Lung (tissue), 11 donors: ENCODE measurements at regions not wholly inside any gene's neighbourhood (a gene's known extent, or its start where the extent isn't known, plus 50 kb on each side); places are given as distances from the start of the nearest gene placed in this dataset.

Experiments
- ATAC-seq: fragments of 200-7000 bp; cut with Tn5 transposase; one replicate; pipeline ENCODE4 v1.9.1; 2020; ENCODE audit warnings: moderate number of reproducible peaks; ENCODE audit not compliant: insufficient read depth, low FRiP score
- DNase-seq, 3 donors: peaks; one replicate each; pipeline ENCODE4 v3.0.0-alpha.2; 2013 to 2017
- H3K27ac ChIP-seq, 2 donors: one replicate each; pipeline ENCODE4 v1.5.1; 2013; ENCODE audit warnings: mild to moderate bottlenecking in 2 of 2, moderate library complexity in 2 of 2, control low read depth in 1 of 2, inconsistent platforms in 1 of 2, low read depth in 1 of 2, low read length in 1 of 2
- H3K27me3 ChIP-seq, 3 donors: one replicate each; pipeline ENCODE4 v1.5.1; 2013; ENCODE audit warnings: low read length in 2 of 3; ENCODE audit not compliant: control insufficient read depth in 3 of 3, insufficient read depth in 3 of 3
- H3K36me3 ChIP-seq, 4 donors: one replicate each; pipeline ENCODE4 v1.5.1; 2013; ENCODE audit warnings: low read length in 4 of 4, mild to moderate bottlenecking in 1 of 4, moderate library complexity in 1 of 4; ENCODE audit not compliant: control insufficient read depth in 4 of 4, insufficient read depth in 4 of 4
- H3K4me1 ChIP-seq, 5 donors: one replicate each; pipeline ENCODE4 v1.5.1; 2013; ENCODE audit warnings: low read length in 5 of 5, mild to moderate bottlenecking in 2 of 5, moderate library complexity in 1 of 5; ENCODE audit not compliant: control insufficient read depth in 5 of 5, insufficient read depth in 5 of 5
- H3K4me3 ChIP-seq: one replicate; pipeline ENCODE4 v1.5.1; 2013; ENCODE audit warnings: mild to moderate bottlenecking, control low read depth, moderate library complexity
- H3K9ac ChIP-seq, 2 donors: one replicate each; pipeline ENCODE4 v1.5.1; 2013; ENCODE audit warnings: low read length in 2 of 2, control low read depth in 1 of 2; ENCODE audit not compliant: insufficient read depth in 1 of 2
- H3K9me3 ChIP-seq, 4 donors: one replicate each; pipeline ENCODE4 v1.5.1; 2013; ENCODE audit warnings: low read length in 3 of 4, mild to moderate bottlenecking in 1 of 4, moderate library complexity in 1 of 4; ENCODE audit not compliant: control insufficient read depth in 4 of 4, insufficient read depth in 3 of 4
- WGBS, 2 donors: extraction: QIAGEN DNeasy Blood & Tissue Kit; methylation state at CpG; one replicate each; pipeline ENCODE4 v1.1.7; 2013; 5-methylcytosine and 5-hydroxymethylcytosine counted together
- TF ChIP-seq, protein P1 (sequence below): IDR thresholded peaks from 2 replicates; pipeline ENCODE4 v1.5.1; 2012; ENCODE audit warnings: mild to moderate bottlenecking; ENCODE audit errors: control extremely low read depth, extremely low read depth
- donor health status: control.
- donor health status: control.
- donor health status: Bipolar disorder and iron deficiency.
- donor health status: healthy.
- donor health status: DM: yes; HTN: yes; CAD: no.

DNA sequence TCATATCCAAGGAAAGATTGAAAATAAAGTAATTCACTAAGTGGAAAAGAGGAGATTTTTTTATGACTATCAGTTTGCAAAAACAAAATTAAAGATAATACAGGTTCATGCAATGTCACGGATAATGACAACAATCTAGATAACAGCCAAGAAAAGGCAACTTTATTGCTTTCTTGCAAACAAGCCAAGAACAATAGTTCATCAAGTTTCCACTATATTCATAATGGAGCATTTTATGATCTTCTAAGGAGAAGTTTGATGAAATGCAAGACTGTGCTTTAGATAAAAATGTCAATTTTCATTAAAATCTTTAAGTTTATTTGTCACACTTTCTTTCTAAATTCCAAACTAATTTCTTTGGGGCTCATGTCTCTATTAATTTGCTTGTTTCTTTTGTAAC, 53.9 kb upstream of the NRP1 start:
- H3K36me3 ChIP-seq, result no peaks in the 10 kb centered on the region
- no peak overlapping the region for H3K4me3 ChIP-seq
- H3K9me3 ChIP-seq, result peaks cover 0 to 2% (median 0%) of the 10 kb centered on the region in 4 donors
- DNase-seq (peak in 2 of 3 donors; percentile 51 to 66), ATAC-seq (no peak)
- no peak overlapping the region for H3K9ac ChIP-seq
- peaks cover 0 to 3% (median 0%) of the 10 kb centered on the region in 3 donors for H3K27me3 ChIP-seq
- TF ChIP-seq, protein P1, sequence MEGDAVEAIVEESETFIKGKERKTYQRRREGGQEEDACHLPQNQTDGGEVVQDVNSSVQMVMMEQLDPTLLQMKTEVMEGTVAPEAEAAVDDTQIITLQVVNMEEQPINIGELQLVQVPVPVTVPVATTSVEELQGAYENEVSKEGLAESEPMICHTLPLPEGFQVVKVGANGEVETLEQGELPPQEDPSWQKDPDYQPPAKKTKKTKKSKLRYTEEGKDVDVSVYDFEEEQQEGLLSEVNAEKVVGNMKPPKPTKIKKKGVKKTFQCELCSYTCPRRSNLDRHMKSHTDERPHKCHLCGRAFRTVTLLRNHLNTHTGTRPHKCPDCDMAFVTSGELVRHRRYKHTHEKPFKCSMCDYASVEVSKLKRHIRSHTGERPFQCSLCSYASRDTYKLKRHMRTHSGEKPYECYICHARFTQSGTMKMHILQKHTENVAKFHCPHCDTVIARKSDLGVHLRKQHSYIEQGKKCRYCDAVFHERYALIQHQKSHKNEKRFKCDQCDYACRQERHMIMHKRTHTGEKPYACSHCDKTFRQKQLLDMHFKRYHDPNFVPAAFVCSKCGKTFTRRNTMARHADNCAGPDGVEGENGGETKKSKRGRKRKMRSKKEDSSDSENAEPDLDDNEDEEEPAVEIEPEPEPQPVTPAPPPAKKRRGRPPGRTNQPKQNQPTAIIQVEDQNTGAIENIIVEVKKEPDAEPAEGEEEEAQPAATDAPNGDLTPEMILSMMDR, result no peak
- 90 to 93% methylated on average over 1 of the region's 1 CpG for WGBS, 2 donors
- H3K4me1 ChIP-seq, result peaks cover 0 to 27% (median 3%) of the 10 kb centered on the region in 5 donors
- no peak overlapping the region for H3K27ac ChIP-seq

DNA sequence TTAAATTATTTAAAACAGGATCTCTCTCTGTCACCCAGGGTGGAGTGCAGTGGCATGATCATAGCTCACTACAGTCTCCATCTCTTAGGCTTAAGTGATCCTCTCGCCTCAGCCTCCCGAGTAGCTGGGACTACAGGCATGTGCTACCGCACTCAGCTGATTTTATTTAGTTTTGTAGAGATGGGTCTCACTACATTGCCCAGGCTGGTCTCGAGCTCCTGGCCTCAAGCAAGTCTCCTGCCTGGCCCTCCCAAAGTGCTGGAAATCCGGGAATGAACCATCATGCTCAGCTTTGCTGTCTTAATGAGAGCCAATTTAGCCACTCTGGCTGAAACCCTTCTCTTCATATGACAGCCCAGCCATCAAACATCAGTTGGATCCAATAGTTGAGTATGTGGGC, 53.3 kb upstream of the NRP1 start:
- TF ChIP-seq, protein P1, result no peak
- WGBS, 2 donors, result 93 to 96% methylated on average over 5 of the region's 5 CpGs

DNA sequence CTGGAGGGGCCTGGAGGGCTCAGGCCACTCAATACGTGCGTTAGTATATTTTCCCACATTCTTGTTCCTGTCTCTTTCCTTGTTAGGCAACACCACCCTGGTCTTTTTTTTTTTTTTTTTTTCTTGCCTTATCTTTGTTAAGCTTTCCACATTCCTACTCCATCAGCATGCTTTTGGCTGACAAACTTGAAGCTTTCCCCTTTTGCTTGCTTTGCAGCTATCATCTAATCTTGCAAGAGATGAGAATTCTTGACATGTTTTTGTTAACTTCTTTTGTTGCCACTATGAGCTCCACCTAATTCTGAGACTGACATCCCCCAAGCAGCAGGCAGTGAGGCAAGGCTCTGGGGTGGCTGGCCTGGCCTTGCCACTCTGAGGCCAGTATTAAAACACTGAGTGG, 52.5 kb upstream of the NRP1 start:
- DNase-seq, result peak in 2 of 3 donors; percentile 52 to 66
- ATAC-seq, result no peak
- no peaks in the 10 kb centered on the region for H3K27me3 ChIP-seq
- H3K4me3 ChIP-seq, result no peak overlapping the region
- H3K27ac ChIP-seq, result no peak overlapping the region
- 66 to 67% methylated on average over 2 of the region's 2 CpGs for WGBS, 2 donors
- no peaks in the 10 kb centered on the region for H3K36me3 ChIP-seq
- peaks cover 0 to 36% (median 4%) of the 10 kb centered on the region in 5 donors for H3K4me1 ChIP-seq
- TF ChIP-seq, protein P1, result no peak
- H3K9me3 ChIP-seq, result peaks cover 0 to under 1% (median 0%) of the 10 kb centered on the region in 4 donors
- no peak overlapping the region for H3K9ac ChIP-seq

More for the DNA sequence above, 53.3 kb upstream of the NRP1 start:
- peaks cover 0 to 2% (median 0%) of the 10 kb centered on the region in 3 donors for H3K27me3 ChIP-seq
- DNase-seq, result no peak
- no peak for ATAC-seq
- H3K36me3 ChIP-seq, result no peaks in the 10 kb centered on the region
- H3K4me1 ChIP-seq, result peaks cover 0 to 28% (median 4%) of the 10 kb centered on the region in 5 donors
- H3K27ac ChIP-seq, result no peak overlapping the region
- no peak overlapping the region for H3K4me3 ChIP-seq
- H3K9ac ChIP-seq, result no peak overlapping the region
- peaks cover 0 to 2% (median 0%) of the 10 kb centered on the region in 4 donors for H3K9me3 ChIP-seq

DNA sequence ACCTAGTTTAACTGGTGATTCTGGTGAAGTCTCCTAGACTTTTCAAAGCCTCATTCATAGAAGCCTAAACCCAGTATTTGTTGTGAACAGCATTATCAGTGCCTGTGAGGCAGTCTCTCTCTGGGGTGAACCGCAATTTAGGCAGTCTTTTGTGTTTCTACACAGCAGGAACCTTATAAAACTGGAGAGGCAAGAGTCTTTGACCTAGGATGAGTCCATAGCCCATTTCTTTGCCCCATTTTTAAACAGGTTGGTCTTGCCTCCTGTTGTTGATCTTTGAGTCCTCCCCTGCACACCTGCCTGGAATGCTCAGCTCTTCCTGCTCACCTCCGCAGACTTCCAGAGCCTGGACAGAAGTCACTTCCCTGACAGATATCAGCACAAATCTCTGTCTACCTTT, 51.2 kb upstream of the NRP1 start:
- TF ChIP-seq, protein P1, result no peak
- H3K4me3 ChIP-seq, result no peak overlapping the region
- H3K4me1 ChIP-seq, result peaks cover 0 to 41% (median 4%) of the 10 kb centered on the region in 5 donors
- H3K9me3 ChIP-seq, result no peaks in the 10 kb centered on the region
- H3K36me3 ChIP-seq, result no peaks in the 10 kb centered on the region
- DNase-seq (no peak), ATAC-seq (no peak)
- no peaks in the 10 kb centered on the region for H3K27me3 ChIP-seq
- no peak overlapping the region for H3K9ac ChIP-seq
- H3K27ac ChIP-seq, result no peak overlapping the region
- 92 to 94% methylated on average over 2 of the region's 2 CpGs for WGBS, 2 donors
